Urinary bladder (tissue), 3 donors: ENCODE measurements at regions not wholly inside any gene's neighbourhood (a gene's known extent, or its start where the extent isn't known, plus 50 kb on each side); places are given as distances from the start of the nearest gene placed in this dataset.
"Not testable (repeated sequence)": the region's sequence is repeated elsewhere in the genome, so short reads cannot be mapped to it uniquely, and the experiment has no call there.

Source experiments
- DNase-seq: peaks from one replicate; pipeline ENCODE4 v3.0.0-alpha.2; 2015; ENCODE audit errors: extremely low spot score
- H3K27ac ChIP-seq: one replicate; pipeline ENCODE4 v1.5.1; 2013; ENCODE audit warnings: low read depth, mild to moderate bottlenecking, moderate library complexity
- H3K36me3 ChIP-seq: one replicate; pipeline ENCODE4 v1.6.1; 2013; ENCODE audit warnings: mild to moderate bottlenecking, moderate library complexity; ENCODE audit not compliant: insufficient read depth
- H3K4me1 ChIP-seq: one replicate; pipeline ENCODE4 v1.6.1; 2013; ENCODE audit warnings: mild to moderate bottlenecking, moderate library complexity; ENCODE audit not compliant: insufficient read depth
- H3K4me3 ChIP-seq: one replicate; pipeline ENCODE4 v1.5.1; 2013; ENCODE audit warnings: low read depth, low read length
- WGBS: extraction: QIAGEN DNeasy Blood & Tissue Kit; methylation state at CpG from one replicate; pipeline ENCODE4 v1.1.7; 2013; 5-methylcytosine and 5-hydroxymethylcytosine counted together
- donor health status: healthy with polysubstance abuse.
- donor health status: healthy.

GRCh38 chr6:11894212-11894611 lies 115.6 kb upstream of the ADTRP start:
- Histone ChIP-seq H3K27ac (no peak overlapping the region), H3K4me1 (no peaks in the 10 kb centered on the region), H3K4me3 (no peak overlapping the region), H3K36me3 (no peaks in the 10 kb centered on the region)
- DNase-seq, result no peak
- 90% methylated on average over 1 of the region's 1 CpG for WGBS

- H3K36me3 ChIP-seq, result no peaks in the 10 kb centered on the region
- DNase-seq, result no peak
These were observed 112.9 kb upstream of the ADTRP start for GRCh38 chr6:11891547-11891946.

GRCh38 chr6:11890849-11891248 lies 112.2 kb upstream of the ADTRP start:
- no peak for DNase-seq
- Histone ChIP-seq H3K27ac (no peak overlapping the region), H3K4me1 (no peaks in the 10 kb centered on the region), H3K36me3 (no peaks in the 10 kb centered on the region), H3K4me3 (no peak overlapping the region)
- WGBS, result 37% methylated on average over 1 of the region's 1 CpG

More at GRCh38 chr6:11891547-11891946, 112.9 kb upstream of the ADTRP start:
- H3K4me3 ChIP-seq, result no peak overlapping the region
- H3K27ac ChIP-seq, result no peak overlapping the region
- no peaks in the 10 kb centered on the region for H3K4me1 ChIP-seq

GRCh38 chr6:11890209-11890608 lies 111.6 kb upstream of the ADTRP start:
- Histone ChIP-seq H3K27ac (no peak overlapping the region), H3K36me3 (no peaks in the 10 kb centered on the region), H3K4me3 (no peak overlapping the region), H3K4me1 (no peaks in the 10 kb centered on the region)
- no peak for DNase-seq

- Histone ChIP-seq H3K36me3 (no peaks in the 10 kb centered on the region), H3K27ac (no peak overlapping the region), H3K4me1 (no peaks in the 10 kb centered on the region), H3K4me3 (no peak overlapping the region)
- no peak for DNase-seq
- 84% methylated on average over 3 of the region's 3 CpGs for WGBS
These were observed 111.0 kb upstream of the ADTRP start for GRCh38 chr6:11889572-11889971.

- 95% methylated on average over 5 of the region's 5 CpGs for WGBS
- H3K36me3 ChIP-seq, result no peaks in the 10 kb centered on the region
- no peak for DNase-seq
- no peak overlapping the region for H3K27ac ChIP-seq
- H3K4me1 ChIP-seq, result no peaks in the 10 kb centered on the region
- no peak overlapping the region for H3K4me3 ChIP-seq
These were observed 110.1 kb upstream of the ADTRP start for GRCh38 chr6:11888727-11889126.

GRCh38 chr6:11885159-11885558 lies 106.6 kb upstream of the ADTRP start:
- DNase-seq, result no peak
- H3K27ac ChIP-seq, result no peak overlapping the region
- H3K36me3 ChIP-seq, result no peaks in the 10 kb centered on the region
- H3K4me3 ChIP-seq, result no peak overlapping the region
- WGBS, result 100% methylated on average over 1 of the region's 1 CpG
- no peaks in the 10 kb centered on the region for H3K4me1 ChIP-seq

- H3K36me3 ChIP-seq, H3K4me3 ChIP-seq, DNase-seq, H3K27ac ChIP-seq, H3K4me1 ChIP-seq: not testable (repeated sequence)
- 90% methylated on average over 2 of the region's 2 CpGs for WGBS
These were observed 104.9 kb upstream of the ADTRP start for GRCh38 chr6:11883471-11883870.

- not testable (repeated sequence) for H3K4me3 ChIP-seq, H3K27ac ChIP-seq, H3K36me3 ChIP-seq, H3K4me1 ChIP-seq, DNase-seq
- 98% methylated on average over 4 of the region's 4 CpGs for WGBS
These were observed 101.6 kb upstream of the ADTRP start for GRCh38 chr6:11880156-11880555.

- Histone ChIP-seq H3K36me3 (no peaks in the 10 kb centered on the region), H3K27ac (no peak overlapping the region), H3K4me1 (no peaks in the 10 kb centered on the region), H3K4me3 (no peak overlapping the region)
- DNase-seq, result no peak
- WGBS, result 37% methylated on average over 3 of the region's 3 CpGs
These were observed 100.1 kb upstream of the ADTRP start for GRCh38 chr6:11878735-11879134.

GRCh38 chr6:11878029-11878428 lies 99.4 kb upstream of the ADTRP start:
- DNase-seq, result no peak
- Histone ChIP-seq H3K4me1 (no peaks in the 10 kb centered on the region), H3K4me3 (no peak overlapping the region), H3K36me3 (no peaks in the 10 kb centered on the region), H3K27ac (no peak overlapping the region)
- WGBS, result 23% methylated on average over 3 of the region's 3 CpGs

- no peak for DNase-seq
- WGBS, result 94% methylated on average over 10 of the region's 10 CpGs
- no peak overlapping the region for H3K27ac ChIP-seq
- H3K4me3 ChIP-seq, result no peak overlapping the region
- H3K4me1 ChIP-seq, result no peaks in the 10 kb centered on the region
- no peaks in the 10 kb centered on the region for H3K36me3 ChIP-seq
These were observed 98.4 kb upstream of the ADTRP start for GRCh38 chr6:11876934-11877433.

GRCh38 chr6:11875325-11876109 lies 96.9 kb upstream of the ADTRP start:
- no peak overlapping the region for H3K4me3 ChIP-seq
- no peaks in the 10 kb centered on the region for H3K36me3 ChIP-seq
- no peaks in the 10 kb centered on the region for H3K4me1 ChIP-seq
- no peak for DNase-seq
- no peak overlapping the region for H3K27ac ChIP-seq
- WGBS, result 89% methylated on average over 9 of the region's 9 CpGs

GRCh38 chr6:11869672-11870340 lies 91.2 kb upstream of the ADTRP start:
- no peaks in the 10 kb centered on the region for H3K36me3 ChIP-seq
- peak; percentile 14 for DNase-seq
- 42% methylated on average over 8 of the region's 8 CpGs for WGBS
- no peak overlapping the region for H3K4me3 ChIP-seq
- H3K27ac ChIP-seq, result no peak overlapping the region
- no peaks in the 10 kb centered on the region for H3K4me1 ChIP-seq
